GM21717 (cell line): ENCODE measurements at regions not wholly inside any gene's neighbourhood (a gene's known extent, or its start where the extent isn't known, plus 50 kb on each side); places are given as distances from the start of the nearest gene placed in this dataset.

Experiments
- ATAC-seq: cut with Tn5 transposase; IDR thresholded peaks from one replicate; pipeline ENCODE4 v1.9.1; 2021; ENCODE audit warnings: mild to moderate bottlenecking, moderate library complexity; ENCODE audit not compliant: unreplicated experiment

- no peak for ATAC-seq
Measured at GRCh38 chrX:20637351-20637750, 370.6 kb upstream of the RPS6KA3 start.

- no peak for ATAC-seq
Measured at GRCh38 chrX:20633451-20633850, 366.7 kb upstream of the RPS6KA3 start.

- ATAC-seq = no peak
Measured at GRCh38 chrX:20623448-20623847, 356.7 kb upstream of the RPS6KA3 start.

- ATAC-seq = no peak
Measured at GRCh38 chrX:20620306-20620705, 353.6 kb upstream of the RPS6KA3 start.

- no peak for ATAC-seq
Measured at GRCh38 chrX:20609916-20610415, 343.3 kb upstream of the RPS6KA3 start.

- no peak for ATAC-seq
Measured at GRCh38 chrX:20606831-20607230, 340.1 kb upstream of the RPS6KA3 start.

GRCh38 chrX:20596856-20597255, 330.1 kb upstream of the RPS6KA3 start:
- no peak for ATAC-seq

- ATAC-seq = peak; percentile 67
Measured at GRCh38 chrX:20595928-20596575, 329.3 kb upstream of the RPS6KA3 start.

- ATAC-seq = no peak
Measured at GRCh38 chrX:20594985-20595384, 328.3 kb upstream of the RPS6KA3 start.

GRCh38 chrX:20593836-20594235, 327.1 kb upstream of the RPS6KA3 start:
- no peak for ATAC-seq

- ATAC-seq = no peak
Measured at GRCh38 chrX:20593402-20593801, 326.7 kb upstream of the RPS6KA3 start.

- no peak for ATAC-seq
Measured at GRCh38 chrX:20591246-20591645, 324.5 kb upstream of the RPS6KA3 start.

- no peak for ATAC-seq
Measured at GRCh38 chrX:20585782-20586181, 319.1 kb upstream of the RPS6KA3 start.

- ATAC-seq = no peak
Measured at GRCh38 chrX:20571611-20572010, 304.9 kb upstream of the RPS6KA3 start.

- ATAC-seq = no peak
Measured at GRCh38 chrX:20567108-20567507, 300.4 kb upstream of the RPS6KA3 start.

GRCh38 chrX:20547611-20548051, 280.9 kb upstream of the RPS6KA3 start:
- ATAC-seq = no peak

- no peak for ATAC-seq
Measured at GRCh38 chrX:20545538-20545937, 278.8 kb upstream of the RPS6KA3 start.

GRCh38 chrX:20542072-20542471, 275.4 kb upstream of the RPS6KA3 start:
- no peak for ATAC-seq

- no peak for ATAC-seq
Measured at GRCh38 chrX:20538974-20539373, 272.3 kb upstream of the RPS6KA3 start.

GRCh38 chrX:20531667-20532066, 265.0 kb upstream of the RPS6KA3 start:
- ATAC-seq = no peak

GRCh38 chrX:20530406-20530921, 263.8 kb upstream of the RPS6KA3 start:
- ATAC-seq = no peak

- ATAC-seq = no peak
Measured at GRCh38 chrX:20529711-20530110, 263.0 kb upstream of the RPS6KA3 start.

- ATAC-seq = no peak
Measured at GRCh38 chrX:20529301-20529700, 262.6 kb upstream of the RPS6KA3 start.
